Spleen (tissue), 11 donors: ENCODE measurements at regions not wholly inside any gene's neighbourhood (a gene's known extent, or its start where the extent isn't known, plus 50 kb on each side); places are given as distances from the start of the nearest gene placed in this dataset.

Experiments
- DNase-seq: peaks from one replicate; pipeline ENCODE4 v3.0.0-alpha.2; 2020
- H3K27ac ChIP-seq, 8 donors: fragments of 200-600 bp; sonication (generic) in 7 of 8; 1 replicate in 4 of 8; 2 replicates in 4 of 8; pipeline versions ENCODE4 v1.5.0 to v1.8.0; 2016 to 2021; ENCODE audit warnings: inconsistent platforms in 4 of 8, mild to moderate bottlenecking in 4 of 8, moderate library complexity in 1 of 8
- H3K27me3 ChIP-seq, 7 donors: fragments of 200-600 bp; sonication (generic) in 6 of 7; replicated peaks in 1 of 7; 1 replicate in 4 of 7; 2 replicates in 3 of 7; pipeline versions ENCODE4 v1.5.0 to v1.8.0; 2016 to 2021; ENCODE audit warnings: inconsistent platforms in 3 of 7, mild to moderate bottlenecking in 1 of 7
- H3K36me3 ChIP-seq, 6 donors: fragments of 200-600 bp; sonication (generic) in 5 of 6; 1 replicate in 4 of 6; 2 replicates in 2 of 6; pipeline versions ENCODE4 v1.5.0 to v1.8.0; 2016 to 2021; ENCODE audit warnings: inconsistent platforms in 2 of 6
- H3K4me1 ChIP-seq, 6 donors: fragments of 200-600 bp; sonication (generic) in 5 of 6; 1 replicate in 3 of 6; 2 replicates in 3 of 6; pipeline versions ENCODE4 v1.5.0 to v1.8.0; 2016 to 2021; ENCODE audit warnings: inconsistent platforms in 3 of 6
- H3K4me3 ChIP-seq, 8 donors: fragments of 200-600 bp; sonication (generic) in 7 of 8; 1 replicate in 4 of 8; 2 replicates in 4 of 8; pipeline versions ENCODE4 v1.5.0 to v1.8.0; 2016 to 2021; ENCODE audit warnings: inconsistent platforms in 4 of 8, mild to moderate bottlenecking in 4 of 8, moderate library complexity in 2 of 8
- H3K9me3 ChIP-seq, 8 donors: fragments of 200-600 bp; sonication (generic) in 7 of 8; 1 replicate in 4 of 8; 2 replicates in 4 of 8; pipeline versions ENCODE4 v1.5.0 to v1.8.0; 2016 to 2021; ENCODE audit warnings: inconsistent platforms in 4 of 8
- POLR2A ChIP-seq, 3 donors: fragments of 450-650 bp; IDR thresholded peaks; one replicate each; pipeline ENCODE4 v1.5.1; 2017; ENCODE audit warnings: antibody characterized with exemption in 3 of 3, mild to moderate bottlenecking in 1 of 3
- POLR2AphosphoS5 ChIP-seq, 3 donors: sonication (generic); formaldehyde crosslinking; IDR thresholded peaks; one replicate each; pipeline ENCODE4 v1.5.1; 2017; ENCODE audit warnings: antibody characterized with exemption in 3 of 3
- WGBS, 5 donors: extraction: QIAGEN DNeasy Blood & Tissue Kit in 3 of 5; methylation state at CpG; one replicate each; pipeline versions ENCODE4 v1.1.5 to v1.1.7; 2013 to 2018; 5-methylcytosine and 5-hydroxymethylcytosine counted together
- intact Hi-C: fragments of 100-400 bp; cut with DNase I; formaldehyde crosslinking; loops from one replicate; pipeline ENCODE4 v1.15.0; 2023; ENCODE audit warnings: low total_unique reads
- TF ChIP-seq, protein P1 (sequence below), 11 experiments: fragments of 200-600 bp in 7 of 11; fragments of 450-650 bp in 4 of 11; sonication (generic) in 4 of 11; IDR thresholded peaks in 8 of 11; conservative IDR thresholded peaks in 3 of 11; 1 replicate in 7 of 11; 2 replicates in 4 of 11; pipeline versions ENCODE4 v1.4.0 to v1.8.0; 2016 to 2021; ENCODE audit warnings: antibody characterized with exemption in 11 of 11, inconsistent platforms in 4 of 11, mild to moderate bottlenecking in 1 of 11
- donor health status: healthy with polysubstance abuse.
- donor health status: DM: no; HTN: no; CAD: no; lungs with moderate emphysema.
- donor health status: DM: no; HTN: no; CAD: no.
- donor health status: Bipolar disorder and iron deficiency.
- donor health status: healthy.
- donor health status: DM: no; HTN: no; CAD: no.
- donor health status: DM: yes; HTN: yes; CAD: no.

DNA sequence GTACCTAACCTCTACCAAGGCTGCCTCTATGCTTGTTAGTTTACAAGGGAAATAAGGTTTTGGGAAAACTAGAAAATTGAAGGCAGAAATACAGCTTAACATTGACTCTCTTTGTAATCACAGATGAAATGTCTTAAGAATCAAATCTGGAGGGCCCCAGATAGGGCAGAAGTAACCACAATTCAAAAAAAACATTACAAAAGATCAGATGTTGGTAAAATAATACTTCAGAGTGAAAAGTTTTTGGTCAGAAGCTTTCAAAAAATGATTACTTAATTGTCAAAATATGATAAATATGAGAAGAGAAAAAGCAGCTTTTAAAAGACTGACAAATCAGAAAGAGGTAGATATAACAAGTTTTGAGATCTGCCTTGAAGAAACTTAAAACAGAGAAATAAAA, 425.1 kb upstream of the NECTIN3 start:
- intact Hi-C loops, result no loop called here
- H3K4me3 ChIP-seq, result no peak overlapping the region
- no peak overlapping the region for H3K27ac ChIP-seq
- no peak for TF ChIP-seq POLR2AphosphoS5 (IDR thresholded peaks at IDR 0.05)
- TF ChIP-seq POLR2A (IDR thresholded peaks at IDR 0.05), result no peak
- TF ChIP-seq, protein P1, sequence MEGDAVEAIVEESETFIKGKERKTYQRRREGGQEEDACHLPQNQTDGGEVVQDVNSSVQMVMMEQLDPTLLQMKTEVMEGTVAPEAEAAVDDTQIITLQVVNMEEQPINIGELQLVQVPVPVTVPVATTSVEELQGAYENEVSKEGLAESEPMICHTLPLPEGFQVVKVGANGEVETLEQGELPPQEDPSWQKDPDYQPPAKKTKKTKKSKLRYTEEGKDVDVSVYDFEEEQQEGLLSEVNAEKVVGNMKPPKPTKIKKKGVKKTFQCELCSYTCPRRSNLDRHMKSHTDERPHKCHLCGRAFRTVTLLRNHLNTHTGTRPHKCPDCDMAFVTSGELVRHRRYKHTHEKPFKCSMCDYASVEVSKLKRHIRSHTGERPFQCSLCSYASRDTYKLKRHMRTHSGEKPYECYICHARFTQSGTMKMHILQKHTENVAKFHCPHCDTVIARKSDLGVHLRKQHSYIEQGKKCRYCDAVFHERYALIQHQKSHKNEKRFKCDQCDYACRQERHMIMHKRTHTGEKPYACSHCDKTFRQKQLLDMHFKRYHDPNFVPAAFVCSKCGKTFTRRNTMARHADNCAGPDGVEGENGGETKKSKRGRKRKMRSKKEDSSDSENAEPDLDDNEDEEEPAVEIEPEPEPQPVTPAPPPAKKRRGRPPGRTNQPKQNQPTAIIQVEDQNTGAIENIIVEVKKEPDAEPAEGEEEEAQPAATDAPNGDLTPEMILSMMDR (IDR thresholded peaks at IDR 0.05 in 8 of 11, conservative IDR thresholded peaks at IDR 0.05 in 3 of 11), result no peak
- no peak for DNase-seq
- no peaks in the 10 kb centered on the region for H3K4me1 ChIP-seq
- no peaks in the 10 kb centered on the region for H3K9me3 ChIP-seq
- no peaks in the 10 kb centered on the region for H3K36me3 ChIP-seq
- H3K27me3 ChIP-seq, result no peaks in the 10 kb centered on the region

DNA sequence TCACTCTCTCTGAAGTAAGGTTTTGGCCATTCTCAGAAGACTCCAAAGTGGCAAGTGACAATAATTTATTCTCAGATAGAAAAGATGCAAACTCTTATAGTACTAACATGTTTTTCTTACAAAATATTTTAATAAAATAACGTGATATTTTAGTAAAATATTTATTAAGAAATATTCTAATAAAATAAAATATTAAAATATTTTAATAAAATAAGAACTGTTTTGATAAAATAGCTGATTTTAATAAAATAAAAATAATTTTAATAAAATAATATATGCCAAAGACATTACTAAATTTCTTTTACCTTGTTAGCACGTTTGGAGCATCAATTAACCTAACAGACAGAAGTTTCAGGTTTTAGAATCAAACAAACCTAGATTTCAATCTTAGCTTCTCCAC, 424.0 kb upstream of the NECTIN3 start:
- intact Hi-C loops, result no loop called here
- no peak for DNase-seq
- Histone ChIP-seq H3K4me1 (no peaks in the 10 kb centered on the region), H3K4me3 (no peak overlapping the region), H3K9me3 (no peaks in the 10 kb centered on the region), H3K36me3 (no peaks in the 10 kb centered on the region), H3K27ac (no peak overlapping the region), H3K27me3 (no peaks in the 10 kb centered on the region)
- WGBS, 5 donors, result 29 to 76% (median 56%) methylated on average over 2 of the region's 2 CpGs
- TF ChIP-seq POLR2AphosphoS5 (IDR thresholded peaks at IDR 0.05) (no peak), POLR2A (IDR thresholded peaks at IDR 0.05) (no peak)
- TF ChIP-seq, protein P1 (IDR thresholded peaks at IDR 0.05 in 8 of 11, conservative IDR thresholded peaks at IDR 0.05 in 3 of 11), result no peak

DNA sequence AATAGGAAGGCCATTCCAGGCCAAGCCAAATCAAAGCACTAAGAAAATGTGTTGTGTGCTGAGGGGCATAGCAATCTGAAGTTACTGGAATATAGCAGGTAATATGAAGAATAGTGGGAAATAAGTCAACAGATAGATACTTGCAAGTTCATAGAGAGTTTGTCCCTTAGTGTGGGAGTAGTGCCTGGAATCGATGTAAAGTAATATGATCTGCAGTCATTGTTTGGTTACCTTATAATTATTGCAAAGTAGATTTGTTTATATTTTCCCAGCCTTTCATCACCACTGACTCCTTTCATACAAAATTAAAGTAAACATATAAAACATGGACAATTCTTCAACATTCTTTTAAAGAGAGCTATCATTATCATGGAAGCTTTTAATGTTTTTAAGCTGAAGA, 420.9 kb upstream of the NECTIN3 start:
- Histone ChIP-seq H3K27me3 (no peaks in the 10 kb centered on the region), H3K4me1 (no peaks in the 10 kb centered on the region), H3K36me3 (no peaks in the 10 kb centered on the region), H3K27ac (no peak overlapping the region), H3K4me3 (no peak overlapping the region), H3K9me3 (no peaks in the 10 kb centered on the region)
- intact Hi-C loops, result no loop called here
- 72 to 89% (median 80%) methylated on average over 1 of the region's 1 CpG for WGBS, 5 donors
- no peak for DNase-seq
- TF ChIP-seq, protein P1 (IDR thresholded peaks at IDR 0.05 in 8 of 11, conservative IDR thresholded peaks at IDR 0.05 in 3 of 11), result no peak

DNA sequence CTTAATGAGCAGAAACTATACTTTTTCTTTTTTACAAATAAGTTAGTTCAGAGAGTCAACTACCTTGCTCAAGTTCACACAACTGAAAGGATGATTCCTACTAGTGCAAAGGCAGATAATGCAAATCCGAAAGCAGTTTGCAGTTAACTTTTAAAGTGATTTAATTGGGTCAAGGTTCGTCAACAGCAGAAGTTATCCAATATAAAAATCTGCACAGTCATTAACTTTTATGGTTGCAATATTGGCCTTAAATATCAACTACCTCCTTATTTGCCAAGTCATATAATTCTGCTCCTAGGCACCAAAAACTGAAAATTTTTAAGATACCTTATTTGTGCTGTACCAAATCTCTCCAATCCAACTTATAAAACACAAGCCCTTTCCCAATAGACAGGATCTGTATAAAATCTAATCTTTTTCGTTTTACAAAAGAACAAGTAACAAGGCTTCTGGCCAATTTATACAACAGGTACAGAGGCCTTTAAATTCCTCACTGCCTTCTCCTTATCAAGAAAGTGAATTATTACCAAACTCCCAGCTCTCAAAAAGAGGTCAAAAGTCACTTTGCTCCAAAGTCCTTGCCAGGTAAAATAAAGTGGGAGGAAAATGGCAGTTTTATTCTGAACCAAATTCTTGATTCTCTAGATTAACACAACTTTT, 416.6 kb upstream of the NECTIN3 start:
- intact Hi-C loops, result no loop called here
- Histone ChIP-seq H3K27ac (no peak overlapping the region), H3K4me1 (no peaks in the 10 kb centered on the region), H3K27me3 (no peaks in the 10 kb centered on the region), H3K9me3 (no peaks in the 10 kb centered on the region), H3K36me3 (no peaks in the 10 kb centered on the region), H3K4me3 (no peak overlapping the region)
- WGBS, 5 donors, result 66 to 88% (median 77%) methylated on average over 3 of the region's 3 CpGs
- TF ChIP-seq POLR2A (IDR thresholded peaks at IDR 0.05), result no peak
- no peak for TF ChIP-seq POLR2AphosphoS5 (IDR thresholded peaks at IDR 0.05)
- TF ChIP-seq, protein P1 (IDR thresholded peaks at IDR 0.05 in 8 of 11, conservative IDR thresholded peaks at IDR 0.05 in 3 of 11), result no peak
- DNase-seq, result no peak
